COR-L47 (cell line): ENCODE measurements at regions not wholly inside any gene's neighbourhood (a gene's known extent, or its start where the extent isn't known, plus 50 kb on each side); places are given as distances from the start of the nearest gene placed in this dataset.
"Not testable (repeated sequence)": the region's sequence is repeated elsewhere in the genome, so short reads cannot be mapped to it uniquely, and the experiment has no call there.

Experiments
- DNase-seq: peaks from one replicate; lab custom pipeline; 2025; lab: John Stamatoyannopoulos, UW

DNA sequence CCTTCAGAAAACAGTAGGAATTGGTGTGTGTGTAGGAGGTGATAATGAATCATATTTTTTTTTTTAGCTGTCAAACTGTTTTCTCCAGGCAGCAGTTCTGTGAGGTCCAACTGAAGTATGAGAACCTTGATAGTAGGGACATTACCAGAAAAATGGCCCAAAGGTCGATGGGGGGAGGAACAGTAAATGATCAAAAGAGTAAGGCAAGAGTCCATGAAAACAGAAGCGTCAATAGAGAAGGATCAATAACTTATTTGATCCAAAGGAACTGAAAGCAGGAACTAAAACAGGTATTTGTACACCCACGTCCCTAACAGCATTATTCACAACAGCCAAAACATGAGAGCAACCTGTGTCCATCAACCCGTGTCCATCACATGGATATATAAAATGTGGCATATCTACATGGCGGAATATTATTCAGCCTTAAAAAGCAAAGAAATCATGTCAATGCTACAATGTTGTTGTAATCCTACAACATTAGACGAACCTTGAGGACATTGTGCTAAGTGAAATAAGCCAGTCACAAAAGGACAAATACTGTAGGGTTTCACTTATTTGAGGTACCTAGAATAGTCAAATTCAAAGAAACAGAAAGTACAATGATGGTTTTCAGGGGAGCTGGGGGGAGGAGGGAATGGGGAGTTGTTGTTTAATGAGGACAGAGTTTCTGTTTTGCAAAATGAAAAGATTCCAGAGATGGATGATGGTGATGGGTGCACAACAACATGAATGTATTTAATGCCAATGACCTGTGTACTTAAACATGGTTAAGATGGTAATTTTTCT lies 214.0 kb upstream of the KLF14 start:
- DNase-seq, result no peak

DNA sequence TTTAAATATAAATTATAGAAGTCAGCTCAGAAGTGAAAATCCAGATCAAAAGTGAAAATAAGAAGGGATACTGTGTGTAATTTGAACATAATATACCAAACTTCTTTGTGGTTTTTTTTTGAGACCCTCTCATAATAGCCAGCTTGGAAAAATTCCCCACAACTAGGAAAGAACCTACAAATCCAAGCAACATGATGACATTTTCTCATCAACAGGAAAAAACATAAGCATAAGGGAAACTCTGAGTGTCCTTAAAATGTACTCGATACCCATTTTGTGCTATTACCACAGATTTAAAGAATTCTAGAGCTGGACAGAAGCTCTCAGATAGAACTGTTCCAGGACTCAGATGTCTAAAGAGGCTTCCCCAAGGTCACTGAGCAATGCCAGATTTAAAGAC lies 214.8 kb upstream of the KLF14 start:
- no peak for DNase-seq

DNA sequence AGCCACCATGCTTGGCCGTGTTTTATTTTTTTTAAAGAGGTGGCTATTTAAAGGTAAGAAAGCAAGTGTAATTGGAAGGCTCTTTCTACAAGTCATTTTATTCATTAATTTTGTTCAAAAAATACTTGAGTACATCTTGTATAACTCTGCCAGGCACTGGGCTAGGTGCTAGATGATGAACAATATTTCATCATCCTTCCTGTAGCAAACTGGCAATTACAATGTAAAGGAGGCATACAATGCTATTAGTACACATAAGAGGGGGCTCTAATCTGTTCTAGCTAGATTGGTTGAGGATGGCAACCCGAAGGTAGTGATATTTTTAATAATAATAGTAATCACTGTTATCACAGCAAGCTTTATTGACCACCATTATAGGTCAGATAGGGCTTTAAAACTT lies 215.5 kb upstream of the KLF14 start:
- DNase-seq, result no peak

DNA sequence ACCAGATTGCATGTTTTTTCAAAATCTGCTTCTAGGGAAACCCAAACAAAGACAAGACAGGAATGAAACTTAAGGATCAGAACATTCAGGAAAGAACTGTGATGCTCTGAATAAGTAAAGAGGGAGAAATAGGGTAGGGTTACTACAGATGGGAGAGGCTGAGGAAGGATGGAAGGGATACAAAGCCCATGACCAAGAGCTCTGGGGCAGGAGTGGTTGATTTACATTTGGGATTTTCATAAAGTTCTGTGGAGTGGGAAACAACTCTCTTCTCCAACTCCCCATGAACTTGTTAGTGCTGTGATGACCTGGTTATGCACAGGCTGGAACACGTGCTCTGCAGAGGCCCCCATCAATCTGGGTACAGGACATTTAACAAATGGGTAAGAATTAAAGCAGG lies 216.0 kb upstream of the KLF14 start:
- no peak for DNase-seq

DNA sequence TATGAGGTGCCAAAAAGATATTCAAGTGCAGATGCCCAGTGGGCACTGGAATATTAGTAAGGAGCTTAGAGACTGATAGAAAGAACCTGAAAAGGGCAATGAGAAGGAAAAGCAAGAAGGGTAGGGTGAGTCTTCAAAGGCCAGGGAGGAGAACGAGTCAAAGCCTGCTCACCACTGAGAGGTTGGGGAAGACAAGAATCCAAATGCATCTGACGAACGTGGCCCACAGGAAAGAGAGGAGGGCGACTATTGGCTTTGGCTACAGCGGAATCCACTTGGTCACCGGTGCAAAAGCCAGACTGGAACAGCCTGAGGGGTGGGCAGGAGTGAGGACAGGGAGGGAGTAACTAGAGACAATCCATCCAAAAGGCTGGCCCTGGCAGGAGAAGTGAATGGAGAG lies 216.7 kb upstream of the KLF14 start:
- no peak for DNase-seq

DNA sequence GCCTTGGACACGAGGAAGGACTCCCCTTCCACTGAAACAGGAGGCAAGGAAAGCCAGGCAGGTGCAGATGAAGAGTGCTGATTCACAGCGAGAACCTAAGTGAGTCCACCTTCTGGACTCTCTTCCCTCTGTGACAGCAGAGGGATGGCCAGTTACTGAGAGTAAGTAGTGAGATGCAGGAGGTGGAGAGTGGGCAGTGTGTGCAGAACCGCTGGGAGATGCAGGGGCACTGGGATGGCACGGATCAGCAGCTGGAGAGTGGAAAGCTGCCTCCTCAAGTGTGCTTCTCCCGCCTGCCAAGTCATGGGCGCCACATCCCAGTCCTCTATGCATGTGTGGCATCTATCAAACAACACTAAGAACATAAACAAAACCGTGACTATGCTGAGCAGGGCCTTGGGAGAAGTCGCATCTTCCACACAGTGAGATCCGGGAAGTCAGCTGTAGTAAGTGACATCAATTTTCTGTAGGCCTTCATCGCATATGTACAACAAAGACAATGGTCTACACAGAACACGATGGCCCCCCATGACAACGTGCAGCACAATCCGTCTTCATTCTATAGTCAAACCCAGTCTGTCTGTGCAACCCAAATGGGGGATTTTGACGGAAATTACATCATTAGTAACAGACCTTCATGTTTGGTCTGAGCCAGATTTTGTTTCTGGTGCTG lies 217.4 kb upstream of the KLF14 start:
- DNase-seq, result no peak

DNA sequence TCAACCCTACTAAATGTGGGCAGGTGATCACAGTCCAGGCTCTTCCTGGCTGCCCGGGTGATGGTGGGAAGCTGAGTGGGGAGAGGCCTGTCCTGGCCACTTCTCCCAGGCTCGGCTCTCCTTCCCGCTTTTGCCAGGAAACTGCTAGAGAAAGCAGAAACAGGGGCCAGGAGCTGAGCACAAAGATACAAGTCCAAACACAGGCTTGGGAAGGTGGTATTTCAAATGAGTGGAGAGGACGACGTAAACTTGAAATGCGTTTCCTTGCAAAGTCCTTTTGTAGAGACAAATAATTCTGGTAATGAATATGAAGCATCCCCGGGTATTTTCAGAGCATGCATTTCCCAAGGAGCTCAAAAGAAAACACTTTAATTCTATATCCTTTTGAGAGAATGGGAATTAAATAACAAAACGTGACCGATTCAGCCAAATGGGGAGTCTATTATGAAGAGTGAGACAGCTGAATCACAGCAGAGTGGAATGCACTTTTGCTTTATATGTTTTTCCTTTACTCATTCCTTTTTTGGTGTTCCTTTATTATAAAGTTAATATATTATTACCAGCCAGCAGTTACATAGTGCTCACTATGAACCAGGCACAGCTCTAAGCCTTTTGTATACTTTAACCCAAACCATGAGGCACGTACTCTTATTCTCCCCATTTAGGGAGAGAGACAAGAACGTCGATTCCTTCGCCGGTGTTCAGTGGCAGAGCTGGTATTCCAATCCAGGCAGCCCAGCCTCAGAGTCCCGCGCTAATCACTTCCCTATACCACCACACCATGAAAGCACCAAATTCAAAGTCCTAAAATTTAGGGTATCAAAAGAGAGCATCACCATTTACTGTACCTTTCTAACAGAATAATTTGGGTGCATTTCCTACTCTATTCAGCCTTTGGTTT lies 218.2 kb upstream of the KLF14 start:
- no peak for DNase-seq

DNA sequence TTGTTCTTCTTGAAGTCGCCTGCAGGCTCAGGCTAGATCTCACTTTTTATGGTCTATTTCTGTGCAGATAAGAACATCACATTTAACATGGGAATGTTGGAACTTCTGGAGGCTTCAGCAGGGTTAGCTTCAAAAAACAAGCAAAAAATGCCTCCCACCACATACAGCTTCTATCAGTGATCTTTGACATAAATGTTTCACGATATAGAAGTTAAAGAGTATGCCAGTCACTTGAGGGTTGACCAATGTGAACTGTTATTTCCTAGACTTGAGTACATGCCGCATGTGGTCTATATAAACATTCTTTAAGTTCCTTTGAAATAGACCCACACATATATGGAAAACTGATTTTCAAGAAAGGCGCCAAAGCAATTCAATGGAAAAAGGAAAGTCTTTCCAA lies 219.2 kb upstream of the KLF14 start:
- DNase-seq, result no peak

DNA sequence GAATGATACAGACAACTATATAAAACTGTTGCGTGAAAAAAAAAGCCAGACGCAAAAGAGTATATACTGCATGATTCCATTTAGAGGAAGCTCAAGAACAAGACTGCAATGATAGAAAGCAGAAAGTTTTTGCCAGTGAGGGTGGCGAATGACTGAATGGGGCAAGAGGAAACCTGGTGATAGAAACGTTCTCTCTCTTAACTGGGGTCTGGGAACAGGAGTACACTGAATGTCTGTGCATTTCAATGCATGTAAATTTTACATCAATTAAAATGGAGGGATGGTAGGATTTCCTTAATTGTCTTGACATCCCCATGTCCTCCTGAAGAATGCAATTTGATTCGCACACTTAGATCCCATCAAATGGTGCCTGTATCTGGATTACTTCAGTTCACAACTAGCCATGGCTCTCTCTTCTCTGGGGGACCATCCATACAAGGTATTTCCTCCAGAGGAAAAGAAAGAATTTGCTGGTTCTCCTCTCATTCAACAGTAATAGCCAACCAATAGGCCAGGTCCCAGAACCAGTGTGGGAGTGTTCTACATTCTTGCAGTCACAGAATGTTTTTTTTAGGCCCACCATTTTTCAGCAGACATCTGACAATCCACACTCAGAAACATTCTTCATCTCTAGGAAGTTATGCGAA lies 221.0 kb upstream of the KLF14 start:
- DNase-seq, result no peak

DNA sequence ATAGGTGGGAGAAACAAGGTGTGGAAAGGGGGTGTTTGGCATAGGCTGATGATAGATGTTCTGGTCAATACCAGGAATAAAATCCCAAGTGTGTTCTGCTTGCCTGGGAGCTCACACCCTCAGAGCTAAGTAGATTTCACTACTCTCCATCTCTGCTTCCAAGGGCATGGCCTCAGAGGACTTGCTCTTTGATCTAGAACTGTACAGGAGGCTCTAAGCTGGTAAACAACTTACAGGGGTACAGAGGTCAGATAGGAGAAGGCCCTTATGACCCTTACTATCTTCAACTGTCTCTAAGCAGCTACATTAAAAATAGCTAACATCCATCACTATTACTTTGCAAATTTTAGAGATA lies 221.5 kb upstream of the KLF14 start:
- DNase-seq, result no peak

DNA sequence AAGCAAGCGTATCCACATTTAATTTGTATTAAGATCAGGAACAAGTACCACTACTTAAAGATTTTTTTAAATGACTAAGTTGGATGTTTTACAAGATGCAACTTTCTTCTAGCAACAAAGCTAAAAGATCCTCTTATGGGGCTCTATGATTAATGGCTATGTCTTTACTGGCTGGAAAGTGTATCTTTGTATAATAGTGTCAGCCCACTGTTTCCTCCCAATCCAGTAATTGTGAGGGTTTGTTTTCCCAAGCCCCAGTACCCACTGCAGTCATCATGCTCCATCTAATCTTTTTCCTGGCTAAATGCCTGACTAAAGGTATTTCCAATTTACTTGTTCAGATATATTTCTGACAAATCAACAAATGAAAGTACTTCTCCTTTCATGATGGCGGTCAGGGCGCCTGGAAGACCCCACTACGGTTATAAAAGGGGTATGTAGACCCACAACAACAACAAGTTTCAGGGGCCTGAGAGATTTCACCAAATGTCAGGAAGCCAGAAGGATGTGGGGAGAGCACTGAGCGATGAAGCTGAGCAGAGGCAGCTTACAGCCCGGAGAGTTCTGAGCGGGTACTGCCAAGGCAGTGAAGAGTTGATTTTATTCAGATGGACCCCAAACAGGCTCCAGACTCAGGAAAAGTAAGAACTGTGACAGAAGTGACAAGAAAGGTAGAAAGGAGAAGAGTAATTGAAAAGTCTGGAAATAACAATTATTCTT lies 222.6 kb upstream of the KLF14 start:
- no peak for DNase-seq

DNA sequence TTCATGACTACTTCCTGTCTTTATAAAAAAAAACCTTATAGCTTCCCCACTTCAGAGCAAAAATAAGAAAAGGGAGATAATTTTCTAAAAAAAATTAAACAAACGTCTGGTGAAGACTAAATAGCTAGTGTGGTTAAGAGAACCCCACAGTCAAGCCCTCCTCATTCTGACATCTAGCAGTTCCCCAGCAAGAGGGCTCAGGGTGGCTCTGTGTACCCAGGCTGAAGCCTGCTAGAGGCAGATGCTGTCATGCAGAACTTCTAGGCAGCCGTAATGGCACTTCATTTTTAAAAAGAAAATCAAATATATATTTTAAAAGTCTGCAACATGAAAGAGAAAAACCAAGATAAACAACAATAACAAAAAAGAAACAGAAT lies 223.1 kb upstream of the KLF14 start:
- DNase-seq, result no peak

DNA sequence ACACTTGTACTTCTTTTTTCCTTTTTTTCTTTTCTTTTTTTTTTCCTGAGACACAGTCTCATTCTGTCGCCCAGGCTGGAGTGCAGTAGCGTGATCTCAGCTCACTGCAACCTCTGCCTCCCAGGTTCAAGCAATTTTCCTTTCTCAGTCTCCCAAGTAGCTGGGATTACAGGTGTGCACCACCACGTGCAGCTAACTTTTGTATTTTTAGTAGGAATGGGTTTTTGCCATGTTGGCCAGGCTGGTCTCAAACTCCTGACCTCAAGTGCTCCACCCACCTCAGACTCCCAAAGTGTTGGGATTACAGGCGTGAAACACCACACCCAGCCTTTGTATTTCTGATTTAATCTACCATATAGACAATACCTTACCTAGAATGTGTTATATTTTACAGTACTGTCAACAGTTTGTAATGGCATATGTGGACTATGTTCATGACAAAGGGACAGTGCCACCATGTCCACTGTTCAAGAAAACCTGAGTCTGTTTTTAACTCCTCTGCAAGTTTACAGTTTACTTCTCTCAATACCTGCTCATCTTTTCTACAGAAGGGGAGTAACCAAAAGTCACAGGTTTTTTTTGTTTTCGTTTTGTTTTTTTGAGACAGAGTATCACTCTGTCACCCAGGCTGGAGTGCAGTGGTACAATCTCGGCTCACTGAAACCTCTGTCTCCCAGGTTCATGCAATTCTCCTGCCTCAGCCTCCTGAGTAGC lies 223.9 kb upstream of the KLF14 start:
- not testable (repeated sequence) for DNase-seq

DNA sequence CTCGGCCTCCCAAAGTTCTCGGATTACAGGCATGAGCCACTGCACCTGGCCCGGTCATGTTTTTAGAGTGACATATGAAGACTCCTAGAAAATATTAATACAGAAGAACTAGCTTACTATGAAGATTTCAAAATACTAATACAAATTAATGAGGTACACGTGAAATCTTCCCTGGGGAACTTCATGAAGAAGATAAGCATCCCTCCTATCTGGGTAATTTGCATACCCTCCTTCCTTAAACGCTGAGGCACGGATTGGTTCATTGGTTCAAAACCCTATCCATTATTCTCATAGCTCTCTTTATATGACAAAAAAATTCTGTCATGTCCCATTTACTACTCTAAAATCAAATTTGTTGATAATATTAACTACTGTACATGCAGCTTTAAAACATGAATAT lies 224.8 kb upstream of the KLF14 start:
- no peak for DNase-seq

DNA sequence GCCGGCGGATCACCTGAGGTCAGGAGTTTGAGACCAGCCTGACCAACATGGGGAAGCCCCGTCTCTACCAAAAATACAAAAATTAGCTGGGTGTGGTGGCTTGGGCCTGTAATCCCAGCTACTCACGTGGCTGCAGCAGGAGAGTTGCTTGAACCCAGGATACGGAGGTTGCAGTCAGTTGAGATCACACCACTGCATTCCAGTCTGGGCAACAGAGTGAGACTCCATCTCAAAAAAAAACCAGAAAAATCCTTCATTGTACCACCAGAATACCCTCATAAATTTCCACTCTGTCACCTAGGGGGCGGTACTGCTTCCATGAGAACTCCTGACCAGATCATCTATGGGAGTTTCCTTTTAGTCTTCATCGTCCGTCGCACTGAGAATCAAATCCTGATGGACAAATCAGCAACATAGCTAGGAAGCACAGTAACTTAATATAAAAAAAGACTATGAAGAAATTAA lies 225.8 kb upstream of the KLF14 start:
- DNase-seq, result no peak

DNA sequence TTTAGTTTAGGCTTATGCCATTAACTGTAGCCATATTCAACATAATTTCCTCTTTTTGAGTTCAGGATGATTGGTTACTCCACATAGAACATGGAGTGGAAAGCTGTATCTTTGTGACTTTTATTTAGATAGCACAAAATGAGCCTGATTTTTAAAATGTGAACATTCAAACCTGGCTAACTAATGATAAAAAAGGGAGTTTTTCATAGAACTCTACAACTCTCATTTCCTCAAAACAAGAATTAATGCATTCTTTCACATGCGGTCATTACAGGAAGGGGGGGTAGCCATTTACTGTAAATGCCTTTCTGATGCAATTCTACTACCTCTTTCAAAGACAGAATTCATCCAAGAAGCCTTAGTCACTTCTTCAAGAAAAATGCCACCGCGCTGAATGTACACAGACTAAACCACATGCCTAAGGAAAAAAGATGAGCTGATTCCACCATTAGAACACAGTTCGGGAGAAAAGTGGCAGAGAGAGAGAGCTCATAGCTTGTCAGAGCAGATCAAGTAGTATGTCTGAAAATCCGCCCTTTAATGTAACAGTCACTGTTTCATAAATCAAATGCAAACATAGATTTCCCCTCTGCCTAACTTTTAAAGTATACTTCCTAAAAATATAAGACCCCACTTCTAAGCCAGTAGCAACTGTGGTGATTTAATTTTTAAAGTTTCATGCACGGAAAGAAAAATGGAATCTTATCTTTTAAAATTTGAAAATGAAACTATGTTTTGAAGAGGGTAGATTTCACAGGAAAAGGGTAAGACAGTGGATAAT lies 226.4 kb upstream of the KLF14 start:
- no peak for DNase-seq

DNA sequence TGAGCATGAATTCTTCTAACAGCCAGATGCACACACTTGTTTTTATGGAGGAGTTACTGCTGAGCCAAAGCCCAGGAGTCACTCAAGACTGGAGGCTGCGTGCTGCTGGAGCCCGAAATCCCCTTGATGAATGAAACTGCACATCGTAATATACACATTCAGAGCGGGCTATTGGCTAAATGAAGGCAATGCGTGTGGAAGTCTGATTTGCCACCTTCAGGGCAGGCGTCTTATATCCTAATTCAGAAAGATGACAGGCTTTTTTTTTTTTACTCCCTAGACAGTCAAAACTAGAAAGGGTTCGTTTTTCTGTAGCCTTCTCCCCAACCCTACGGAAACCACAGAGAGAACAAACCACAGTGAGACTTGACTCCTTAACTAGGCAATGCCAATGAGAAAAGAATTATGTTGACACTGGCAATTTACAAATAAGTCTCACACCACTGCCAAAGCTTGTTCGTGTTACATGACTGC lies 227.2 kb upstream of the KLF14 start:
- no peak for DNase-seq

DNA sequence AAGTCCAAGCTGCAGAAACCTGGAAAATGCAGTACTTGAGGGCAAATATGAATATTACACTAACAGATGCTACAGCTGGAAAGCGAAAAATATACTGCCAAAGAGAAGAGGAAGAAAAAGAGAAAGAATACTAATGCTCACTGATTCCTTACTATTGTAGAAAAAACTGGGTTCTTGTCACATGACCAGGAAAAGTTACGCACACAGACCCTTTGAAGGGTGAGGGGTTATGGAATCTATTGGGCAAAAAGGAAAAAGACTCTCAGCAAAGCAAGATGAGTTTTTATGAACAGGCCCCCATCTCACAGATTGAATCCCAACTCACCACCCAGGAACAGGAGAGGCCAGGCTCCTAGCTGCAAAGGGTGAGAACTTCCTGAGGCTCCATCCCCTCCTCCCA lies 228.1 kb upstream of the KLF14 start:
- DNase-seq, result no peak

DNA sequence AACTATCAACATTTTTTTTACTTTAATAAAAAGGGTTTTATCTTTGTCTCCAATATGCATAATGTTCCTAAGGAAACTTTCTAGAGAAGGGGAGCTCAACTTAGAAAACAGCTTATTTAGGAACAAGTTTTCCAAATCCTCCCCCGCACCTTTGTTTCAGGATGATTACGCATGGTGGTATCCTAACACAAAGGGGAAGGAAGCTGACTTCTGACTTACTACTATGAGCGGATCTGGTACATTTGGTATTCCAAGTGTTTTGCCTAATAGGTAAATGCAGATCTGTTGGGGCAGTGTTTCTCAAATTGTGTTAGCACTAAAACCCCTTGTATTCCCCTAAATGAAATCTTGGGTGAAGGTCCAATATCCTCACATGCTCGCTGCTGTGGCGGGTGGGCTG lies 229.3 kb upstream of the KLF14 start:
- DNase-seq, result no peak

DNA sequence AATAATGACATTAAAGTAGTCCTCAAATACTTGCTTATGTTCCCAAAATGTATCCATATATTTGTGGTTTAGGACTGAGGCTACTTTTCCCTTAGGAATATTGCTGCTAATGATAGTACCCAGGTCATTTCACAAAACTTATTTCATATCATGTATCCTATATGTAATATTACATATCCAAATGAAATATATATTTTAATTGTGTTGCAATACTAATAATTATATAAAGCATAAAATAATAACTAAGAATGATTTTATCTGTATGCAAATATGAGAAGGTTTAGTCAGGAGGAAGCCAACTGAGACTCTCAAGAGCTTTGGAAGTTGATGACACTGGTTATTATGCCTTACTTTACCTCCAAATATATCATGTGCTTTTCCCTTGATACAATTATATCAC lies 231.5 kb upstream of the KLF14 start:
- DNase-seq, result no peak
